Psoas muscle (tissue), 7 donors: ENCODE measurements at regions not wholly inside any gene's neighbourhood (a gene's known extent, or its start where the extent isn't known, plus 50 kb on each side); places are given as distances from the start of the nearest gene placed in this dataset.
"Not testable (repeated sequence)": the region's sequence is repeated elsewhere in the genome, so short reads cannot be mapped to it uniquely, and the experiment has no call there.

Experiments used
- ATAC-seq, 4 donors: fragments of 200-7000 bp; cut with Tn5 transposase; one replicate each; pipeline ENCODE4 v1.9.1; 2020; ENCODE audit warnings: moderate library complexity in 3 of 4, mild to moderate bottlenecking in 2 of 4
- DNase-seq, 2 donors: peaks; one replicate each; pipeline ENCODE4 v3.0.0-alpha.2; 2020
- H3K27ac ChIP-seq: fragments of 200-600 bp; one replicate; pipeline ENCODE4 v1.8.0; 2022
- H3K27me3 ChIP-seq, 3 donors: fragments of 200-600 bp in 1 of 3; one replicate each; pipeline versions ENCODE4 v1.6.1 to v1.8.0; 2013 to 2022; ENCODE audit warnings: low read length in 2 of 3, mild to moderate bottlenecking in 2 of 3, moderate library complexity in 1 of 3; ENCODE audit not compliant: insufficient read depth in 3 of 3
- H3K36me3 ChIP-seq, 2 donors: fragments of 200-600 bp in 1 of 2; one replicate each; pipeline versions ENCODE4 v1.6.1 to v1.8.0; 2013 to 2022; ENCODE audit warnings: low read depth in 1 of 2, mild to moderate bottlenecking in 1 of 2, moderate library complexity in 1 of 2; ENCODE audit not compliant: insufficient read depth in 1 of 2
- H3K4me1 ChIP-seq: fragments of 200-600 bp; one replicate; pipeline ENCODE4 v1.8.0; 2022
- H3K4me3 ChIP-seq: fragments of 200-600 bp; one replicate; pipeline ENCODE4 v1.8.0; 2022; ENCODE audit warnings: mild to moderate bottlenecking
- H3K9me3 ChIP-seq: fragments of 200-600 bp; one replicate; pipeline ENCODE4 v1.8.0; 2022
- WGBS, 3 donors: extraction: QIAGEN DNeasy Blood & Tissue Kit; methylation state at CpG; one replicate each; pipeline versions ENCODE4 v1.1.6 to v1.1.7; 2013; 5-methylcytosine and 5-hydroxymethylcytosine counted together
- intact Hi-C, 2 donors: fragments of 100-400 bp; cut with DNase I; formaldehyde crosslinking; loops; one replicate each; pipeline versions ENCODE4 v1.11.0 to v1.14.2; 2022
- TF ChIP-seq, protein P1 (sequence below): fragments of 200-600 bp; IDR thresholded peaks from one replicate; pipeline ENCODE4 v1.8.0; 2022; ENCODE audit warnings: antibody characterized with exemption
- donor health status: healthy with polysubstance abuse.
- donor health status: DM: no; HTN: no; CAD: no; lungs with moderate emphysema.
- donor health status: Bipolar disorder and iron deficiency.
- donor health status: healthy.
- donor health status: DM: yes; HTN: yes; CAD: no.
- donor health status: DM: no; HTN: no; CAD: no.
- donor health status: DM: yes; HTN: yes; CAD: no.

DNA sequence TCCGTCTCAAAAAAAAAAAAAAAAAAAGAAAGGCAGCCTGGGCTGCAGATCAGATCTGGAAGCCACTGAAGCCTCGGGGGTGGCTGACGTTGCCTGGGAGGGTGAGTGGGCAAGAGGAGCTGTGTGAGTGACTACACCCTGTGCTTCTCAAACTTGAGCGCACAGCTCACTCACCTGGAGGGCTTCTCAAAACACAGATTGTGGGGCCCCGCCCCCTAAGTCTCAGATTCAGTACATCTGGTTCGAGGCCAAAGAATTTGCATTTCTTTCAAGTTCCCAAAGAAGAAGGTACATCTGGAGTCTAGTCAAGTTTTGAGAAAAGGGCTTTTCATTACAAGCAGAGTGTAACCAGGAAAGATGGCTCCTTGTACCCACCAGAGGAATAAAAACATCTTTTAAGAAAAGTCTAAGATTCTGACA lies 97.7 kb upstream of the CAB39 start:
- H3K9me3 ChIP-seq: no peaks in the 10 kb centered on the region
- ATAC-seq: no peak
- H3K27me3 ChIP-seq: no peaks in the 10 kb centered on the region
- H3K4me3 ChIP-seq: no peak overlapping the region
- no peak overlapping the region for H3K27ac ChIP-seq
- DNase-seq: no peak
- no peaks in the 10 kb centered on the region for H3K4me1 ChIP-seq
- WGBS, 3 donors: 71 to 78% (median 71%) methylated on average over 5 to 6 of the region's 6 CpGs
- no peaks in the 10 kb centered on the region for H3K36me3 ChIP-seq
- TF ChIP-seq, protein P1, sequence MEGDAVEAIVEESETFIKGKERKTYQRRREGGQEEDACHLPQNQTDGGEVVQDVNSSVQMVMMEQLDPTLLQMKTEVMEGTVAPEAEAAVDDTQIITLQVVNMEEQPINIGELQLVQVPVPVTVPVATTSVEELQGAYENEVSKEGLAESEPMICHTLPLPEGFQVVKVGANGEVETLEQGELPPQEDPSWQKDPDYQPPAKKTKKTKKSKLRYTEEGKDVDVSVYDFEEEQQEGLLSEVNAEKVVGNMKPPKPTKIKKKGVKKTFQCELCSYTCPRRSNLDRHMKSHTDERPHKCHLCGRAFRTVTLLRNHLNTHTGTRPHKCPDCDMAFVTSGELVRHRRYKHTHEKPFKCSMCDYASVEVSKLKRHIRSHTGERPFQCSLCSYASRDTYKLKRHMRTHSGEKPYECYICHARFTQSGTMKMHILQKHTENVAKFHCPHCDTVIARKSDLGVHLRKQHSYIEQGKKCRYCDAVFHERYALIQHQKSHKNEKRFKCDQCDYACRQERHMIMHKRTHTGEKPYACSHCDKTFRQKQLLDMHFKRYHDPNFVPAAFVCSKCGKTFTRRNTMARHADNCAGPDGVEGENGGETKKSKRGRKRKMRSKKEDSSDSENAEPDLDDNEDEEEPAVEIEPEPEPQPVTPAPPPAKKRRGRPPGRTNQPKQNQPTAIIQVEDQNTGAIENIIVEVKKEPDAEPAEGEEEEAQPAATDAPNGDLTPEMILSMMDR: no peak
- intact Hi-C loops: loop anchor here (10.0 kb wide), 3 partner anchors 400 to 810 kb away; partner anchors contain the start of gene SP110 (in 1 of the 2)

DNA sequence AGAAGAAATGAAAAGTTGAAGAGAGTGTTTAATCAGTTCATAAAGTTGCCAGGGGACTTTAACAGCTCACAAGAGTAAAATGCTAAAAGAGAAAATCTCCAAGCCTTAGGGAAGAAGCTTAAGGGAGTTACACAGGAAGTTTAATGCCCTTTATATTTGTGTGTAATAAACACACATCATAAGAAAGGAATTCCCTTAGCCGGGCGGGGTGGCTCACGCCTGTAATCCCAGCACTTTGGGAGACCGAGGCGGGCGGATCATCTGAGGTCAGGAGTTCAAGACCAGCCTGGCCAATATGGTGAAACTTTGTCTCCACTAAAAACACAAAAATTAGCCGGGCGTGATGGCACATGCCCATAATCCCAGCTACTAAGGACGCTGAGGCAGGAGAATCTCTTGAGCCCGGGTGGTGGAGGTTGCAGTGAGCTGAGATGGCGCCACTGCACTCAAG lies 95.4 kb upstream of the CAB39 start:
- not testable (repeated sequence) for H3K4me3 ChIP-seq, H3K27ac ChIP-seq, H3K36me3 ChIP-seq, ATAC-seq, H3K4me1 ChIP-seq, H3K27me3 ChIP-seq, H3K9me3 ChIP-seq, DNase-seq
- intact Hi-C loops: loop anchor here (10.0 kb wide), 3 partner anchors 402 to 812 kb away; partner anchors contain the start of gene SP110 (in 1 of the 2)
- WGBS, 3 donors: 52 to 61% (median 56%) methylated on average over 11 of the region's 11 CpGs

DNA sequence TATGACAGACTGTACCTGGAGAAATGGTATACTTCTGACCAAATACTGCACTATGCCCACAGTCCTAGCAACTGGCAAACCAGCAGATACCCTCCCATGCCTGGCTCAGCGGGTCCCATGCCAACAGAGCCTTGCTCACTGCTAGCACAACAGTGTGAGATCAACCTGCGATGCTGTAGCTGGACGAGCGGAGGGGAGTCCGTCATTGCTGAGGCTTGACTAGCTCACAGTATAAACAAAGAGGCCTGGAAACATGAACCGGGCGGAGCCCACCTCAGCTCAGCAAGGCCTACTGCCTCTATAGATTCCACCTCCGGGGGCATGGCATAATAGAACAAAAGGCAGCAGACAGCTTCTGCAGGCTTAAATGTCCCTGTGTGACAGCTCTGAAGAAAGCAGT lies 93.2 kb upstream of the CAB39 start:
- ATAC-seq (no peak), DNase-seq (no peak)
- no peaks in the 10 kb centered on the region for H3K9me3 ChIP-seq
- intact Hi-C loops: loop anchor here (10.0 kb wide), 3 partner anchors 405 to 815 kb away; partner anchors contain the start of gene SP110 (in 1 of the 2)
- no peak overlapping the region for H3K27ac ChIP-seq
- H3K4me3 ChIP-seq: no peak overlapping the region
- no peaks in the 10 kb centered on the region for H3K27me3 ChIP-seq
- H3K4me1 ChIP-seq: no peaks in the 10 kb centered on the region
- 79 to 83% (median 82%) methylated on average over 8 of the region's 8 CpGs for WGBS, 3 donors
- TF ChIP-seq, protein P1: no peak
- H3K36me3 ChIP-seq: no peaks in the 10 kb centered on the region

DNA sequence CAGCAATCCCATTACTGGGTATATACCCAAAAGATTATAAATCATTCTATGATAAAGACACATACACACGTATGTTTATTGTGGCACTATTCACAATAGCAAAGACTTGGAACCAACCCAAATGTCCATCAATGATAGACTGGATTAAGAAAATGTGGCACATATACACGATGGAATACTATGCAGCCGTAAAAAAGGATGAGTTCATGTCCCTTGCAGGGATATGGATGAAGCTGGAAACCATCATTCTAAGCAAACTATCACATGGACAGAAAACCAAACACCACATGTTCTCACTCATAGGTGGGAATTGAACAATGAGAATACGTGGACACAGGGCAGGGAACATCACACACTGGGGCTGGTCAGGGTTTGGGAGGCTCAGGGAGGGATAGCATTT lies 87.4 kb upstream of the CAB39 start:
- H3K4me3 ChIP-seq, H3K36me3 ChIP-seq, H3K4me1 ChIP-seq, H3K27me3 ChIP-seq, ATAC-seq, intact Hi-C loops, H3K27ac ChIP-seq, H3K9me3 ChIP-seq, DNase-seq: not testable (repeated sequence)
- 66 to 81% (median 66%) methylated on average over 4 of the region's 4 CpGs for WGBS, 3 donors

DNA sequence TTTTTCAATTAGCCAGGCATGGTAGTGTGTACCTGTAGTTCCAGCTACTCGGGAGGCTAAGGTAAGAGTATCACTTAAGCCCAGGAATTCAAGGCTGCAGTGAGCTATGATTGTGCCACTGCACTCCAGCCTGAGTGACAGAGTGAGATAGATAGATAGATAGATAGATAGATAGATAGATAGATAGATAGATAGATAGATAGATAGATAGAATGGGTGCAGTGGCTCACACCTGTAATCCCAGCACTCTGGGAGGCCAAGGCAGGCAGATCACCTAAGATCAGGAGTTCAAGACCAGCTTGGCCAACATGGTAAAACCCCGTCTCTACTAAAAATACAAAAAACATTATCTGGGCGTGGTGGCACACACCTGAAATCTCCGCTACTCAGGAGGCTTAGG lies 85.6 kb upstream of the CAB39 start:
- intact Hi-C loops, ATAC-seq, H3K36me3 ChIP-seq, H3K9me3 ChIP-seq, H3K27ac ChIP-seq, H3K4me1 ChIP-seq, H3K27me3 ChIP-seq, H3K4me3 ChIP-seq, DNase-seq: not testable (repeated sequence)
- WGBS, 3 donors: 92 to 95% (median 92%) methylated on average over 4 of the region's 4 CpGs

DNA sequence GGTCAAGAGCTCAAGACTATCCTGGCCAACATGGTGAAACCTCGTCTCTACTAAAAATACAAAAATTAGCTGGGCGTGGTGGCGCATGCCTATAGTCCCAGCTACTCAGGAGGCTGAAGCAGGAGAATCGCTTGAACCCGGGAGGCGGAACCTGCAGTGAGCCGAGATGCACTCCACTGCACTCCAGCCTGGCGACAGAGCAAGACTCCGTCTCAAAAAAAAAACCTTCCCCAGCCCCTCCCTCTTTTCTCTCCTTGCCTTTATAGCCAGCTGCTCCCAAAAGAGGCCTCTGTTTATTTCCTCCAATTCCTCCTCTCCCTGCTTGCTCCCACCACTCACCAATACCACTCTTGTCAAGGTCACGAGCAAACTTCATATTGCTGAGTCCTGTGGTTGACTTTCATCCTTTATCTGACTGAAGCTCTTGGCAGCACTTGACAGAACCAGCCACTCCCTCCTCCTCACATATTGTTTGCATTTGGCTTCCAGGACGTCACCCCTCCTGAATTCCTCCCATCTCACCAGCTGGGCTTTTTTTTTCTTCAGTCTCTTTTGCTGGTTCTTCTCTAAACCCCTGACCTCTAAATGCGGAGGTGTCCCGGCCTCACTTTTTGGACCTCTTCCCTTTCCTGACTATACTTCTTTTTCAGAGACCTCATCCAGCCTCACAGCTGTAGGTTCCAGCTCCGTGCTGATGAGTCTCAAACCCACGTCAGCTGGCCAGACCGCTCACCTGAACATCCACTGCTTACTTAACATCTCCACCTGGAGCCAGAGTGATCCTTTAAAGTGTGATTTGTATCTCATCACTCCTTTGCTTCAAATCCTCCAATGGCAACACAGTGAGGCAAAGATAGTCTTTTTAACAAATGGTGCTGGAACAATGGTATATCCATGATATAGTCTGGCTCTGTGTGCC lies 84.6 kb upstream of the CAB39 start:
- no peak for ATAC-seq
- no peaks in the 10 kb centered on the region for H3K9me3 ChIP-seq
- 63 to 72% (median 64%) methylated on average over 16 of the region's 16 CpGs for WGBS, 3 donors

More for the DNA sequence above, 84.6 kb upstream of the CAB39 start:
- Histone ChIP-seq H3K4me1 (no peaks in the 10 kb centered on the region), H3K27me3 (no peaks in the 10 kb centered on the region), H3K4me3 (no peak overlapping the region), H3K36me3 (no peaks in the 10 kb centered on the region), H3K27ac (no peak overlapping the region)
- DNase-seq: no peak
- intact Hi-C loops: no loop called here
- TF ChIP-seq, protein P1: no peak
